ENCODE measurements at regions not wholly inside any gene's neighbourhood (a gene's known extent, or its start where the extent isn't known, plus 50 kb on each side); places are given as distances from the start of the nearest gene placed in this dataset.

GRCh38 chr1:5752746-5753548, 239.3 kb downstream of the NPHP4 start:
- TF ChIP-seq POLR2A (IDR thresholded peaks at IDR 0.05), result no peak
- no peak for TF ChIP-seq CTCF (IDR thresholded peaks at IDR 0.05)

All from lower leg skin (tissue), 3 donors.